Breast epithelium (tissue), 4 donors: ENCODE measurements at regions not wholly inside any gene's neighbourhood (a gene's known extent, or its start where the extent isn't known, plus 50 kb on each side); places are given as distances from the start of the nearest gene placed in this dataset.

Experiments
- DNase-seq, 2 donors: peaks; one replicate each; pipeline ENCODE4 v3.0.0-alpha.2; 2019; ENCODE audit warnings: low spot score in 2 of 2
- H3K27ac ChIP-seq, 2 donors: fragments of 200-600 bp; sonication (generic) in 1 of 2; one replicate each; pipeline ENCODE4 v1.5.1; 2016 to 2019; ENCODE audit warnings: mild to moderate bottlenecking in 1 of 2
- H3K27me3 ChIP-seq, 2 donors: fragments of 200-600 bp; sonication (generic) in 1 of 2; one replicate each; pipeline versions ENCODE4 v1.5.1 to v1.6.0; 2017 to 2019; ENCODE audit warnings: control low read depth in 1 of 2, mild to moderate bottlenecking in 1 of 2
- H3K36me3 ChIP-seq: fragments of 200-600 bp; one replicate; pipeline ENCODE4 v1.5.1; 2019
- H3K4me1 ChIP-seq, 2 donors: fragments of 200-600 bp; sonication (generic); one replicate each; pipeline ENCODE4 v1.5.1; 2016 to 2019; ENCODE audit warnings: control low read depth in 1 of 2
- H3K4me3 ChIP-seq, 3 donors: fragments of 200-600 bp; sonication (generic); 1 replicate in 2 of 3; 2 replicates in 1 of 3; pipeline ENCODE4 v1.5.1; 2016 to 2019; ENCODE audit warnings: mild to moderate bottlenecking in 3 of 3, moderate library complexity in 2 of 3
- H3K9me3 ChIP-seq, 2 donors: fragments of 200-600 bp; sonication (generic) in 1 of 2; one replicate each; pipeline ENCODE4 v1.5.1; 2016 to 2019; ENCODE audit warnings: control low read depth in 1 of 2
- CTCF ChIP-seq, 3 donors: fragments of 450-650 bp; IDR thresholded peaks; one replicate each; pipeline ENCODE4 v1.5.1; 2016 to 2017; ENCODE audit warnings: antibody characterized with exemption in 3 of 3, mild to moderate bottlenecking in 3 of 3, moderate library complexity in 3 of 3
- POLR2A ChIP-seq: fragments of 450-650 bp; IDR thresholded peaks from one replicate; pipeline ENCODE4 v1.6.1; 2016; ENCODE audit warnings: antibody characterized with exemption, mild to moderate bottlenecking, moderate library complexity
- POLR2AphosphoS5 ChIP-seq, 3 donors: sonication (generic); formaldehyde crosslinking; IDR thresholded peaks; one replicate each; pipeline ENCODE4 v1.6.1; 2017; ENCODE audit warnings: antibody characterized with exemption in 3 of 3
- intact Hi-C: fragments of 100-400 bp; cut with DNase I; formaldehyde crosslinking; loops from one replicate; pipeline ENCODE4 v1.15.1; 2023; ENCODE audit warnings: low total_unique reads

GRCh38 chr9:107874137-107874536, 384.6 kb upstream of the KLF4 start:
- Histone ChIP-seq H3K36me3 (no peaks in the 10 kb centered on the region), H3K27ac (no peak overlapping the region), H3K27me3 (no peaks in the 10 kb centered on the region), H3K9me3 (no peaks in the 10 kb centered on the region), H3K4me1 (no peaks in the 10 kb centered on the region), H3K4me3 (no peak overlapping the region)
- no peak for DNase-seq
- TF ChIP-seq POLR2AphosphoS5 (IDR thresholded peaks at IDR 0.05) (no peak), CTCF (IDR thresholded peaks at IDR 0.05) (no peak)
- intact Hi-C loops: no loop called here

- H3K36me3 ChIP-seq: no peaks in the 10 kb centered on the region
- TF ChIP-seq POLR2AphosphoS5 (IDR thresholded peaks at IDR 0.05) (no peak), CTCF (IDR thresholded peaks at IDR 0.05) (no peak), POLR2A (no peak)
- H3K4me3 ChIP-seq: no peak overlapping the region
- H3K27ac ChIP-seq: no peak overlapping the region
- no peaks in the 10 kb centered on the region for H3K4me1 ChIP-seq
- H3K9me3 ChIP-seq: no peaks in the 10 kb centered on the region
- H3K27me3 ChIP-seq: no peaks in the 10 kb centered on the region
- intact Hi-C loops: no loop called here
- no peak for DNase-seq
These were observed 383.1 kb upstream of the KLF4 start for GRCh38 chr9:107872457-107873192.

DNA sequence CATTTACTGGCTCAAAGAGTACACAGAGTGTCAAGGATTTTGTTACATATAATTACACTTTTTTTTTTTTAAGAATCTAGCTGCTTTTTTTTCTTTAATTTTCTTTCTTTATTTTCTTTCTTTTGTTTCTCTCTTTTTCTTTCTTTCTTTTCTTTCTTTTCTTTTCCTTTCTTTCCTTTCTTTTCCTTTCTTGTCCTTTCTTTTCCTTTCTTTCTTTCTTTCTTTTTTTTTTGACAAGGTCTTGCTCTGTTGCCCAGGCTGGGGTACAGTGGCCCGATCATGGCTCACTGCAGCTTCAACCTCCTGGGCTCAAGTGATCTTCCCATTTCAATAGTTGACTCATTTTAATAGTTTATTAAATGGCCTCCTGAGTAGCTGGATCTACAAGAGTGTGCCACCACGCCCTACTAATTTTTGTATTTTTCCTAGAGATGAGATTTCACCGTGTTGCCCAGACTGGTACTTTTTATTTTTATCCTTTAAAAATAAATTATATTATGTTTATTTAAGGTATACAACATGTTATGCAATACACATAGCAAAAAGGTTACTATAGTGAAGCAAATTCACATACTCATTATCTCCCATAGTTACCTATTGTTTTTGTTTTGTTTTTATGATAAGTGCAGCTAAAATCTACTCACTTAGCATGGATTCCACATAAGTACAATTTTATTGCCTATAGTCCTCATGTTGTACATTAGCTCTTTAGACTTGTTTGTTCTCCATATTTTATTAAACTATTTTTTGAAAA, 381.5 kb upstream of the KLF4 start:
- Histone ChIP-seq H3K27ac (no peak overlapping the region), H3K27me3 (no peaks in the 10 kb centered on the region), H3K9me3 (no peaks in the 10 kb centered on the region), H3K4me3 (no peak overlapping the region), H3K4me1 (no peaks in the 10 kb centered on the region), H3K36me3 (no peaks in the 10 kb centered on the region)
- TF ChIP-seq CTCF (IDR thresholded peaks at IDR 0.05): no peak
- DNase-seq: no peak
- intact Hi-C loops: no loop called here

- no peaks in the 10 kb centered on the region for H3K27me3 ChIP-seq
- TF ChIP-seq POLR2AphosphoS5 (IDR thresholded peaks at IDR 0.05): no peak
- no peak for TF ChIP-seq POLR2A
- TF ChIP-seq CTCF (IDR thresholded peaks at IDR 0.05): no peak
- no peaks in the 10 kb centered on the region for H3K4me1 ChIP-seq
- intact Hi-C loops: no loop called here
- no peak overlapping the region for H3K27ac ChIP-seq
- H3K9me3 ChIP-seq: no peaks in the 10 kb centered on the region
- H3K4me3 ChIP-seq: no peak overlapping the region
- DNase-seq: no peak
- no peaks in the 10 kb centered on the region for H3K36me3 ChIP-seq
These were observed 380.7 kb upstream of the KLF4 start for GRCh38 chr9:107870221-107870620.

DNA sequence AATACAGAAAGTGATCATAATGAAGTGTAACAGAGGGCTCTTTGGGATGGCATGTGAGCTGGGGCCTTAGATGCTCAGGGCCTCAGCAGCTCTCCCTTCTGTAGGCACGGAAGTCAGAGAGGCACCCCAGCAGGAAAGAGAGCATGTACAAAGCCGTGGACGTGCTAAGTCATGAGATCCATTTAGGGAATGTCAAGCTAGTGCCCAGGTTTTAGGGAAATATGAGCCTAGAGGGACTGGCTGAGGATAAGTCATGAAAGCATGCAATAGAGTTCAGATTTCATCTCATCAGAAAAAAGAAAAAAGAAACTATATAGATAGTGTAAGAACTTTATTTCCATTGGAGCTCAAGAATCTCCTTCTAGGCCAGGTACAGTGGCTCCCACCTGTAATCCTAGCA, 379.5 kb upstream of the KLF4 start:
- no peaks in the 10 kb centered on the region for H3K4me1 ChIP-seq
- no peak overlapping the region for H3K4me3 ChIP-seq
- H3K27me3 ChIP-seq: no peaks in the 10 kb centered on the region
- TF ChIP-seq POLR2A (no peak), CTCF (IDR thresholded peaks at IDR 0.05) (no peak), POLR2AphosphoS5 (IDR thresholded peaks at IDR 0.05) (no peak)
- no peak overlapping the region for H3K27ac ChIP-seq
- H3K36me3 ChIP-seq: no peaks in the 10 kb centered on the region
- no peaks in the 10 kb centered on the region for H3K9me3 ChIP-seq
- DNase-seq: no peak
- intact Hi-C loops: no loop called here
